HG03159 (cell line): ENCODE measurements at regions not wholly inside any gene's neighbourhood (a gene's known extent, or its start where the extent isn't known, plus 50 kb on each side); places are given as distances from the start of the nearest gene placed in this dataset.
A peak's percentile ranks its signal among the peaks of the same experiment; 100 is the strongest.
"Not testable (repeated sequence)": the region's sequence is repeated elsewhere in the genome, so short reads cannot be mapped to it uniquely, and the experiment has no call there.

Experiments
- ATAC-seq: cut with Tn5 transposase; IDR thresholded peaks from one replicate; pipeline ENCODE4 v1.9.1; 2021; ENCODE audit warnings: mild to moderate bottlenecking, moderate library complexity; ENCODE audit not compliant: unreplicated experiment

DNA sequence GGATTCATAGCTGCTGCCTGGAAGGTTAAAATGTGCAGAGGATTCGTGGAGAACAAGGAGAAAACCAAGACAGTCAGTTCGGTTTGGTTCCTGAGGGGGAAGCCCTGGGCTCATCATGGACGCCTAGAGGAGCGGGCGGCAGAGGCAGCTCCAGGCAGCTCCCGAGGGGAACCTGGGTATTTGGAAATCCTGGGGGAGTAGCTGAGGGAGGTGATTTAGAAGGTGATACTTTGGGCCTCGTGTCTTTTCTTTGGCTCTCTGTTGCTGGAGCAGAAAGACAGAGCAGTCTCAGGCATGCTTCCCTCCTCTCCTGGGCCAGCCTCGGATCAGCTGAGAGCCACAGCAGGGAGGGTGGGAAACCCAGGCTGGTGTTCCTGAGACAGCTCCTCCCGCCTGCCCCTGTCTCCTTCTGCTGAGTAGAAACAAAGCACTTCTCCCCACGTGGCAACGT lies 139.5 kb downstream of the DLL1 start:
- ATAC-seq: no peak

- no peak for ATAC-seq
Observed at GRCh38 chr6:170150590-170150945, 140.3 kb downstream of the DLL1 start.

- ATAC-seq: no peak
Observed at GRCh38 chr6:170149681-170150589, 140.9 kb downstream of the DLL1 start.

- no peak for ATAC-seq
Observed at GRCh38 chr6:170148709-170149470, 142.0 kb downstream of the DLL1 start.

DNA sequence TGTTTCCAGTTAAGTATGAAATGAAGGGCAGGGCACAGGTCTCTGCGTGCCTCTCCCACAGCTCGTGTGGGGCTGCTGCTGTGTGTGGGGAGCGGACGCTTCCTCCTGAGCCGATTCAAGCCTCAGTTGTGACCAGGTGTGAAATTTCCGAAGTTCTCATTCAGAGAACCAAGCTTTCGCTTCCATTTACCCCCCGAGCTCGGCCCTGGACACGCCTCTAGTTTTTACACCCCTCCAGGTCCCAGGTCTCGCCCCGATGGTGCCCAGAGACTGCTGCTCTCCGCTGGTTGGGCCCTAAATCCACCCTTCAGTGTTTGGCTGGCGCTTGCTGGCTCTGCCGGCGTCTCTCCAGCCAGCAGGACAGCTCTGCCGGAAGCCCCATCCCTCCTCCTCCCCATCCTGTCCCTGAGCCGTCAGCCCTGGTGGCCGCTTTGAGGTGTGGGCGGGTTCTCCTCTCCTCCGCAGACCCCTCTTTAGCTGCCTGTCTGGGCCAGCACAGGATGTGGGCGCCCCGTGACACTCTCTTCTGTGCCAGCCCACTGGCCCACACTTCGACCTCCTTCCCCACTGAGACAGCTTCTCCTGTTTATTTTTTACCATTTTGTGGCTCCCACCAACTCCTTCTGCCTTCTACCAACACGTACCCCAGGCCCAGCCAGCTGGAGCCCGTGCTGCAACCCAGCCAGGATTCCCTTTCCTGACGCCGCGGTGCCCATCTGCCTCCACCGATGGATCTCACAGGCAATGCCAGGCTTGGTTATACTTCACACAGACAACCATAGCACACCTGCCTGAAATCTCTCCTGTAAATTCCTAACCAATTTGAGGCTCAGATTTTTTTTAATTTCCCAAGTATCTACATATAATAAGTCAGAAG lies 142.8 kb downstream of the DLL1 start:
- ATAC-seq: peak; percentile 47

- no peak for ATAC-seq
Observed at GRCh38 chr6:170147056-170147787, 143.7 kb downstream of the DLL1 start.

DNA sequence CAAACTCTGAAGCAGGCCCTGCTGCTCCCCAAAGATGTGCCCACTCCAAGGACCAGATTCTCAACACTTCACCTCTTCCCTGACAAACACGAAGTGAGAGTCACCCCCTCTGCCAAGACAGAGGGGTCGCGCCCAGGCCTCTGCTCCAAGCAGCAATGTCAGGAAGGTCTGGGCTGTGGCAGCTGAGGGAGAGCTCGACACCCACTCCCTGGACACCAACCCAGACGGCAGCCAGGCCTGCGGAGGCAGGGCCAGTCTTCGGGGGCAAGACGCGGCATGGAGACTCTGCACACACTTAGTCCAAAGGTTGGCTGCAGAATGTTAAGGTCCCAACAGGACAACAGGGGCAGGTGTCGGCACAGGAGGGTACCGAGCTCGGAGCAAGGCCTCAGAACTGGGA lies 144.2 kb downstream of the DLL1 start:
- ATAC-seq: no peak

- not testable (repeated sequence) for ATAC-seq
Observed at GRCh38 chr6:170146131-170146530, 144.7 kb downstream of the DLL1 start.

DNA sequence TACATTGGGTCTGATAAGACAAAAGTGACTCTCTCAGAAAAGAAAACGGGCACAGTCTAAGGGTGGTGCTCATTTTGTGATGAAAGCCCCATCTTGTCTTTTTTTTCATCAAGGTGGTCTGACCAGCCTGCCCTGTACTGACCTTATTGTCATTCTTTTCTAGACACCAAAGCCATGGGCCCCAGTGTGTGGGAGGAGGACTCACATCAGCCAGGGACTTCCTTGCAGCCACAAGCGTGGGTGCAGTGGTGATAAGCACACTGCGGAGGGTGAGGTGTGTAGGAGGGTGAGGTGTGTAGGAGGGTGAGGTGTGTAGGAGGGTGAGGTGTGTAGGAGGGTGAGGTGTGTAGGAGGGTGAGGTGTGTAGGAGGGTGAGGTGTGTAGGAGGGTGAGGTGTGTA lies 145.2 kb downstream of the DLL1 start:
- not testable (repeated sequence) for ATAC-seq

- no peak for ATAC-seq
Observed at GRCh38 chr6:170145272-170145592, 145.6 kb downstream of the DLL1 start.

DNA sequence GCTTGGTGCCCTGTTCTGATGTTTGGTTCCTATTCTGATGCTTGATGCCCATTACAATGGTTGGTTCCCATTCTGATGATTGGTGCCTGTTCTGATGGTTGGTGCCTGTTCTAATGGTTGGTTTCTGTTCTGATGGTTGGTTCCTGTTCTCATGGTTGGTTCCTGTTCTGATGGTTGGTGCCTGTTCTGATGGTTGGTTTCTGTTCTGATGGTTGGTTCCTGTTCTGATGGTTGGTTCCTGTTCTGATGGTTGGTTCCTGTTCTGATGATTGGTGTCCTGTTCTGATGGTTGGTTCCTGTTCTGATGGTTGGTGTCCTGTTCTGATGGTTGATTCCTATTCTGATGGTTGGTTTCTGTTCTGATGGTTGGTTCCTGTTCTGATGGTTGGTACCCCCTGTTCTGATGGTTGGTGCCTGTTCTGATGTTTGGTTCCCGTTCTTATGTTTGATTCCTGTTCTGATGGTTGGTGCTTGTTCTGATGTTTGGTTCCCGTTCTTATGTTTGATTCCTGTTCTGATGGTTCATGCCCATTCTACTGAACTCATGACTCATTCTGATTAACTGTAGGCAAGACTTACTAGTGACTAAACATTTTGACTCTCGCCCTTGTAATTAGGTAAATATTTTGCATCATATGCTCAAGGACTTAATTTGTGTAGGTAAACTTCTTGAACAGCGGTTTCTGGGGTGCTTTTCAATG lies 146.2 kb downstream of the DLL1 start:
- no peak for ATAC-seq

GRCh38 chr6:170143401-170144150 lies 147.3 kb downstream of the DLL1 start:
- no peak for ATAC-seq

DNA sequence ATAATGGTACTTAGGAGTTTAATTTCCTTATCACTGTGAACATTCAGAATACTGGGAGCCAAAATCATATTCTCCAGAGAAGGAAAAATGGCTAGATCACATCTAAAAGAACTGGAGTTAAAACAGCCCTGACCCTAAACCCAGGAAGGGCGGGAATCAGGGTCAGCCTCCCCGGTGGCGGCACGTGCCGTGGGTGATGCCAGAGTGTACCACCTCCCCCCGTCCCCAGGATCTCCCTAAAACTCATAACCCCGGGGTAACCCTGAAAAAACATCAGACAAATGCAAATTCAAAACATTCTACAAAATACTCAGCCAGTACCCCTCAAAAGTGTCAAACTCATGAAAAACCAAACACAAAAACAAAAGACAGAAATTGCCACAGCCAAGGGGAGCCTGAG lies 148.3 kb downstream of the DLL1 start:
- no peak for ATAC-seq

- not testable (repeated sequence) for ATAC-seq
Observed at GRCh38 chr6:170141061-170141460, 149.8 kb downstream of the DLL1 start.

- no peak for ATAC-seq
Observed at GRCh38 chr6:170140129-170140528, 150.7 kb downstream of the DLL1 start.

DNA sequence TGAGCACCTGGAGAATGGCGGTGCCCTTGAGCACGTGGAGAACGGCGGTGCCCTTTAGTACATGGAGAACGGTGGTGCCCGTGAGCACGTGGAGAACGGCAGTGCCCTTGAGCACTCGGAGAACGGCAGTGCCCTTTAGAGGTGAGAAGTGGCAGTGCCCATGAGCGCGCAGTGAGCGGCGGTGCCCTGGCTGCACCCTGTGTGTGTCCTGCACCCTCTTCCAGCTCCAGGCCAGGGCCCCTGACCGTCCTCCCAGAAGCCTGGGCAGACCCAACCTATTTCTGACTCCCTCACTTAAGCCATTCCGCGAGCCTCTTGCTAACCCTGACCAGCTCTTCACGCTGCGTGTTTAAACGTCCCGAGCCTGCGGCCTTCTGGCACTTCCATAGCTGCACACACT lies 151.3 kb downstream of the DLL1 start:
- ATAC-seq: no peak

GRCh38 chr6:170139046-170139445 lies 151.8 kb downstream of the DLL1 start:
- ATAC-seq: not testable (repeated sequence)

DNA sequence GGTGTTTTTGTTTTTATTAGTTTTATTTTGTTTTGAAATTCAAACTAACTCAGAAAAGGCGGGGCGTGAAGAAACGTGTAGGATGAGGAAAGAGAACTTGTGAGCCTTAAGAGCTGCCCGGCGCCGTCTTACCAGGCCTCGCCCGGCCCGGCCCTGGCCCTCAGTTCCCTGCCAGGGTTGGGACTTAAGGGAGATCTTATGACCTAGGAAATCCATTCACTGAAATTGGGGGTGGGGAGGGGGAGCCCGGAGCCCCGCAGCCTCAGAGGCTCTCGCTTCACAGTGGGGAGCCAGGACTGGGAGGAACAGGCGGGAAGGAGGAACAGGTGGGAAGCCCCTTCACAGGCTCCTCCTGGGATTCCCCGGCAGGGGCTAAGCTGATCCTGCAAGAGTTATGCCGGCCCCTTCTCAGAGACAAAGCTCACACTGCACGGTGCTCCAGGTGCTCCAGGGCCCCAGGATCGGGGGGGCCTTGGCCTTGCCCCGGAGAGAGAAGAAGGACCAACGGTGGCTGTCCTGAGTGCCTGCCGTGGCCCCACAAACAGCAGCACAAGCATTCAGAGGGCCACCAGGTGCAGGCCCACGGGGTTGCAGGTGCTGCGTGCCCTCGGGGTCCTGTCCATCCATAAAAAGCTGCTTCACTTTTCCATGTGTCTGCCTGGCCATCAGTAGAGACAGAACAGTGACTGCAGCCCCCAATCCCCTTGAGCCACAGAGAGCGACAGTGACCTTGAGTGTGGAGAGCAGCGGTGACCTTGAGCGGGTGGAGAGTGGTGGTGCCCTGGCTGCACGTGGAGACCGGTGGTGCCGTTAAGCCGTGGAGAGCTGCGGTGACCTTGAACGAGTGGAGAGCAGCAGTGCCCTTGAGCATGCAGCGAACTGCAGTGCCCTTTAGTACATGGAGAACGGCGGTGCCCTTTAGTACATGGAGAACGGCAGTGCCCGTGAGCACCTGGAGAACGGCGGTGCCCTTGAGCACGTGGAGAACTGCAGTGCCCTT lies 152.7 kb downstream of the DLL1 start:
- no peak for ATAC-seq
